Ishikawa (cell line): ENCODE measurements at regions not wholly inside any gene's neighbourhood (a gene's known extent, or its start where the extent isn't known, plus 50 kb on each side); places are given as distances from the start of the nearest gene placed in this dataset.

Experiments used
- EGR1 ChIP-seq: IDR thresholded peaks from 2 replicates; pipeline ENCODE4 v1.6.1; 2012
- EP300 ChIP-seq: IDR thresholded peaks from 2 replicates; pipeline ENCODE4 v1.6.1; 2012; ENCODE audit warnings: borderline replicate concordance

- TF ChIP-seq EP300 (no peak), EGR1 (no peak)
Measured at GRCh38 chr3:87069971-87070370, 79.0 kb upstream of the VGLL3 start.
